Parathyroid adenoma (tissue), 2 donors: ENCODE measurements at regions not wholly inside any gene's neighbourhood (a gene's known extent, or its start where the extent isn't known, plus 50 kb on each side); places are given as distances from the start of the nearest gene placed in this dataset.
"Not testable (repeated sequence)": the region's sequence is repeated elsewhere in the genome, so short reads cannot be mapped to it uniquely, and the experiment has no call there.

ENCODE experiments used
- H2AFZ ChIP-seq: fragments of 300-600 bp; sonication (generic); one replicate; pipeline ENCODE4 v1.7.0; 2017; ENCODE audit warnings: antibody characterized with exemption, mild to moderate bottlenecking
- H3K27ac ChIP-seq: fragments of 300-600 bp; sonication (generic); one replicate; pipeline ENCODE4 v1.7.0; 2017
- H3K27me3 ChIP-seq: fragments of 300-600 bp; sonication (generic); one replicate; pipeline ENCODE4 v1.7.0; 2017; ENCODE audit warnings: low read length; ENCODE audit not compliant: control insufficient read depth, insufficient read depth
- H3K36me3 ChIP-seq: fragments of 300-600 bp; sonication (generic); one replicate; pipeline ENCODE4 v1.7.0; 2017; ENCODE audit warnings: low read length; ENCODE audit not compliant: control insufficient read depth, insufficient read depth
- H3K4me1 ChIP-seq: fragments of 300-600 bp; sonication (generic); one replicate; pipeline ENCODE4 v1.7.0; 2017; ENCODE audit warnings: control low read depth
- H3K4me2 ChIP-seq: fragments of 300-600 bp; sonication (generic); one replicate; pipeline ENCODE4 v1.7.0; 2017; ENCODE audit warnings: low read length
- H3K4me3 ChIP-seq: fragments of 300-600 bp; sonication (generic); one replicate; pipeline ENCODE4 v1.7.0; 2017; ENCODE audit warnings: low read depth, low read length
- H3K79me2 ChIP-seq: fragments of 300-600 bp; sonication (generic); one replicate; pipeline ENCODE4 v1.7.0; 2017; ENCODE audit warnings: control low read depth
- H3K9ac ChIP-seq: fragments of 300-600 bp; sonication (generic); one replicate; pipeline ENCODE4 v1.7.0; 2017; ENCODE audit warnings: mild to moderate bottlenecking
- H3K9me3 ChIP-seq: fragments of 300-600 bp; sonication (generic); one replicate; pipeline ENCODE4 v1.7.0; 2017; ENCODE audit warnings: low read length; ENCODE audit not compliant: control insufficient read depth
- TF ChIP-seq, protein P1 (sequence below): fragments of 300-600 bp; sonication (generic); IDR thresholded peaks from one replicate; pipeline ENCODE4 v1.7.0; 2017; ENCODE audit warnings: antibody characterized with exemption, mild to moderate bottlenecking
- donor health status: primary hyperparathyroidism.

DNA sequence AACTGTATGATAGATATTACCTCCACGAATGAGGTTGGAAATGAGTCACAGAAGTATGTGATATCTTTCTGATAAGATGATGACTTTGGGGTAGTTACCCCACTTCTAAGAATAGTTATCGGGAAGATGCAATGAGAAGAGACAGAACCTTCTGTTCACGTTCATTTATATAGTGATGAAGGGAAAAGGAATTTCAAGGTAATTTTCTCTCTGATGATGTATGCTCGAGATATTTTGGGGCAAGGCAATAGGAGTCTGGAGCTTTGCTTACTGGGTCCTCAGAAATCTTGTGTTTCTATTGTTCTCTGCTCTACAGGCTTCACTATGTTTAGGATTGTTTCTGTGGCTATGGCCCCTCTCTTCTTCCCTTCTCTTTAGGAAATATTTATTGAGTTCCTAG, 1389.6 kb downstream of the CDH8 start:
- Histone ChIP-seq H3K27me3 (no peaks in the 10 kb centered on the region), H3K9ac (no peak overlapping the region), H3K79me2 (no peaks in the 10 kb centered on the region), H3K36me3 (no peaks in the 10 kb centered on the region), H3K4me3 (no peak overlapping the region), H3K4me2 (no peak overlapping the region), H3K27ac (no peak overlapping the region), H2AFZ (no peak overlapping the region), H3K4me1 (no peaks in the 10 kb centered on the region), H3K9me3 (no peaks in the 10 kb centered on the region)
- TF ChIP-seq, protein P1, sequence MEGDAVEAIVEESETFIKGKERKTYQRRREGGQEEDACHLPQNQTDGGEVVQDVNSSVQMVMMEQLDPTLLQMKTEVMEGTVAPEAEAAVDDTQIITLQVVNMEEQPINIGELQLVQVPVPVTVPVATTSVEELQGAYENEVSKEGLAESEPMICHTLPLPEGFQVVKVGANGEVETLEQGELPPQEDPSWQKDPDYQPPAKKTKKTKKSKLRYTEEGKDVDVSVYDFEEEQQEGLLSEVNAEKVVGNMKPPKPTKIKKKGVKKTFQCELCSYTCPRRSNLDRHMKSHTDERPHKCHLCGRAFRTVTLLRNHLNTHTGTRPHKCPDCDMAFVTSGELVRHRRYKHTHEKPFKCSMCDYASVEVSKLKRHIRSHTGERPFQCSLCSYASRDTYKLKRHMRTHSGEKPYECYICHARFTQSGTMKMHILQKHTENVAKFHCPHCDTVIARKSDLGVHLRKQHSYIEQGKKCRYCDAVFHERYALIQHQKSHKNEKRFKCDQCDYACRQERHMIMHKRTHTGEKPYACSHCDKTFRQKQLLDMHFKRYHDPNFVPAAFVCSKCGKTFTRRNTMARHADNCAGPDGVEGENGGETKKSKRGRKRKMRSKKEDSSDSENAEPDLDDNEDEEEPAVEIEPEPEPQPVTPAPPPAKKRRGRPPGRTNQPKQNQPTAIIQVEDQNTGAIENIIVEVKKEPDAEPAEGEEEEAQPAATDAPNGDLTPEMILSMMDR = no peak

DNA sequence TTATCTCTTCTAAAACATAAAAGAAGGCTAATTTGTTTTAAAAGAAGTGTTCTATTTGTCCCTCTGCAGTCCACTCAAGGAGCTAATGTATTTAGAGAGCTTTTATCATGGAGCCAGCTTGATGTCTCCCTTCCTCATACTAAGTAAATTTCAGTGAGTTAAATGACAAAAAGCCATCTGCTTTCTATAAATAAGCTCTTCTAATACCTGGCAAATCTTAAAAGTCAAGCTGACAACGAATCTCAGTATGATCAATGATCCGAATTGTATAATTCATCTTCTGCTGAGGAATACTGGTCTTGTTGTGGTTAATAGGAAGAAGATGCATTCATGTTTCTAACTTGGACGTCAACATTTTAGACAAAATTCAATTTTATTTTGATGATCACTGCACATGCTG, 1390.7 kb downstream of the CDH8 start:
- no peak overlapping the region for H3K4me3 ChIP-seq
- H3K9ac ChIP-seq = no peak overlapping the region
- no peak overlapping the region for H3K27ac ChIP-seq
- no peaks in the 10 kb centered on the region for H3K27me3 ChIP-seq
- H3K9me3 ChIP-seq = no peaks in the 10 kb centered on the region
- no peak overlapping the region for H3K4me2 ChIP-seq
- H3K4me1 ChIP-seq = no peaks in the 10 kb centered on the region
- H3K79me2 ChIP-seq = no peaks in the 10 kb centered on the region
- TF ChIP-seq, protein P1 = no peak
- H2AFZ ChIP-seq = no peak overlapping the region
- no peaks in the 10 kb centered on the region for H3K36me3 ChIP-seq

DNA sequence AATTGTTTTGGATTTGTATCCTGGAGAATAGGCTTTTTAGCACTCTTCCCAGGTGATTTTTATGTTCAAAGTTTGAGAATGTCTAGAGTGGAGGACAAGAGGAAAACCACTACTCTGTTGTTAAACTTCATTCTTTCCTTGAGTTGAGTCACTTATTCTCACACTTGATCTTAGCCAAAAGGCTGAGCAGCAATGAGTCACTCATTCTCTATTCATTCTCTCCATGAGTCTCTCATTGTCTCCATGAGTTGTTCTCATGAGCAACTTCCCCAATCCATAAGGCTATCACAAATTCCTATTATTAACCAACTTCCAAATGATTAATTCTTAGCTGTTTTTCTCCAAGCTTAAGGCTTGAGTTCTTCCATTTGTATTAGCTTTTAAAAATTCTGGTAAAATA, 1393.3 kb downstream of the CDH8 start:
- Histone ChIP-seq H3K79me2 (no peaks in the 10 kb centered on the region), H3K36me3 (no peaks in the 10 kb centered on the region), H3K9me3 (no peaks in the 10 kb centered on the region), H3K4me3 (no peak overlapping the region), H2AFZ (no peak overlapping the region), H3K4me1 (no peaks in the 10 kb centered on the region), H3K4me2 (no peak overlapping the region), H3K27ac (no peak overlapping the region), H3K9ac (no peak overlapping the region), H3K27me3 (no peaks in the 10 kb centered on the region)
- TF ChIP-seq, protein P1 = no peak

DNA sequence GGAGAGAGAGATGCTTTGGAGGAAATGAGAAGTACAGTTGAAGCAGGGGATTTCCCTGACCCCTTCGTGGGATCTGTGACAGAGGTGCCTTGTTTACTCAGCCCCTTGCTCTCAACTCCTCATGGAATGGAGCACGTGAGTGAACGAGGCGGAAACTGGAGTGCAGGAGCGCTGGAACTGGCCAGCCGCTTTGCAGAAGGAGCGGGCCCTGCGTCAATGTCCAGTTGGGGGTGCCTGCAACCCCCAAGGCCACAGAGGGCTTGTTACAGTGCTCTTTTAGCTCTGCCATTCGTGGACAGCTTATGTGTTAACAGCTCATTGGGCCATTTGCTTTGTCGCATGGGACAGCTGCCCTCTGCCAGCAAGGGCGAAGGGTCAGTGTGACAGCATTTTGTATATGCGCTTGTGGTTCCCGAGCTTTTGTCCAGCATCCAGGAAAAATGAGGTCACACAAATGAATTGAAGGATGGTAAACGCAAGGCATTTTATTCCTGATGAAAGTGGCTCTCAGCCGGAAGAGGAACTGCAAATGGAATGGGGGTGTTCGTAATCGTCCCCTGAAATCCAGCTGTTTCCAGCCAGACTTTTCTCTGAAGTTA, 1395.1 kb downstream of the CDH8 start:
- Histone ChIP-seq H3K4me1 (no peaks in the 10 kb centered on the region), H3K27ac (no peak overlapping the region), H3K9ac (no peak overlapping the region), H3K27me3 (no peaks in the 10 kb centered on the region), H2AFZ (no peak overlapping the region), H3K79me2 (no peaks in the 10 kb centered on the region), H3K36me3 (no peaks in the 10 kb centered on the region), H3K4me2 (no peak overlapping the region), H3K9me3 (no peaks in the 10 kb centered on the region), H3K4me3 (no peak overlapping the region)
- TF ChIP-seq, protein P1 = no peak

DNA sequence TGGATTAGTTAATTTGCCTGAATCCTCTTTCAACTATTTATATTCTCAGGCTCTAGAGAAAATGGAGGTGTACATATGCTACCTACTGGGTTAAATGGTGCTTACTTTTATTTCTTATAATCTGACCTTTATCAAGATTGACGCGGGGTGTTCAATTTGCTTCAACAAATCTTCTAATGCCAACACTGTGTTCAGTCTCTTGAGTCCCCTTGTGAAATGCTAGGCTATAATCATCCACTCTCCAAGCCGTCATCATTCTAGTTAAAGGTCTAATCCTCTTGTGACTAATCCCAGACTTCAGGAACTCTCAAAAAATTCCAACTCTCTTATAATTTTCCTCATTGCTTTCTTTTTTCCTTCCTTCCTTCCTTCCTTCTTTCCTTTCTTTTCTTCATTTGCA, 1396.2 kb downstream of the CDH8 start:
- TF ChIP-seq, protein P1 = no peak
- H3K27ac ChIP-seq = no peak overlapping the region
- no peaks in the 10 kb centered on the region for H3K36me3 ChIP-seq
- no peak overlapping the region for H3K4me2 ChIP-seq
- H3K4me3 ChIP-seq = no peak overlapping the region
- no peaks in the 10 kb centered on the region for H3K79me2 ChIP-seq
- no peak overlapping the region for H3K9ac ChIP-seq
- no peak overlapping the region for H2AFZ ChIP-seq
- no peaks in the 10 kb centered on the region for H3K27me3 ChIP-seq
- no peaks in the 10 kb centered on the region for H3K9me3 ChIP-seq
- no peaks in the 10 kb centered on the region for H3K4me1 ChIP-seq

DNA sequence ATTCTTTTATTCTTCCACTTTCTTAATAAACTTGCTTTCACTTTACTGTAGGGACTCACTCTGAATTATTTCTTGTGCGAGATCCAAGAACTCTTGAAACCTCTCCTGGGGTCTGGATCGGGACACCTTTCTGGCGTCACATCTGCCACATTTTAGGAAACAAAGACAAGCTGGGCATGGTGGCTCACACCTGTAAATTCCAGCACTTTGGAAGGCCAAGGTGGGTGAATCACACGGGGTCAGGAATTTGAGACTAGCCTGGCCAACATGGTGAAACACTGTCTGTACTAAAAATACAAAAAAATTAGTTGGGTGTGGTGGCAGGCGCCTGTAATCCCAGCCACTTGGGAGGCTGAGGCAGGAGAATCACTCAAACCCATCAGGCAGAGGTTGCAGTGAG, 1399.6 kb downstream of the CDH8 start:
- H3K79me2 ChIP-seq, H3K27me3 ChIP-seq, H3K36me3 ChIP-seq, H3K4me3 ChIP-seq, H3K4me1 ChIP-seq, H3K4me2 ChIP-seq, H2AFZ ChIP-seq, H3K27ac ChIP-seq, H3K9ac ChIP-seq, H3K9me3 ChIP-seq: not testable (repeated sequence)
